ENCODE measurements at regions not wholly inside any gene's neighbourhood (a gene's known extent, or its start where the extent isn't known, plus 50 kb on each side); places are given as distances from the start of the nearest gene placed in this dataset.

DNA sequence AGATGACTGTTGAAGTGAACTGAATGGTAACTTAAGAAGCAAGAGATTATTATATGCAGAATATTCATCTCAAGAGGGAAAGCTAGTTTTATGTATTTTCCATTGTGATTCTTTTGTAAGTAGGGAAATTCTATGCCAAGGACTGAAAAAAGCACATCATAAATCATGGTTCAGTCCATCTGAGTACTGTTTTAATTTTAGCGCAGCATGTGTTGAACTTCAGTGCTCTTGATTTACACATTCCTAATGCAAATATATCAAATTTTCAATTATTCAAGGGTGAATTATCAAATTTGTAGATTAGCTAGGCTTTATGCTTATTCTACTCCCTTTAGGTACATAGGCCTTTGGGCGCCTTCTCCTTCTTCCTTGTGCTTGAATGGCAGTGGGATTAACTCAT is 50.3 kb upstream of the TCF12 start:
- TF ChIP-seq, protein P1, sequence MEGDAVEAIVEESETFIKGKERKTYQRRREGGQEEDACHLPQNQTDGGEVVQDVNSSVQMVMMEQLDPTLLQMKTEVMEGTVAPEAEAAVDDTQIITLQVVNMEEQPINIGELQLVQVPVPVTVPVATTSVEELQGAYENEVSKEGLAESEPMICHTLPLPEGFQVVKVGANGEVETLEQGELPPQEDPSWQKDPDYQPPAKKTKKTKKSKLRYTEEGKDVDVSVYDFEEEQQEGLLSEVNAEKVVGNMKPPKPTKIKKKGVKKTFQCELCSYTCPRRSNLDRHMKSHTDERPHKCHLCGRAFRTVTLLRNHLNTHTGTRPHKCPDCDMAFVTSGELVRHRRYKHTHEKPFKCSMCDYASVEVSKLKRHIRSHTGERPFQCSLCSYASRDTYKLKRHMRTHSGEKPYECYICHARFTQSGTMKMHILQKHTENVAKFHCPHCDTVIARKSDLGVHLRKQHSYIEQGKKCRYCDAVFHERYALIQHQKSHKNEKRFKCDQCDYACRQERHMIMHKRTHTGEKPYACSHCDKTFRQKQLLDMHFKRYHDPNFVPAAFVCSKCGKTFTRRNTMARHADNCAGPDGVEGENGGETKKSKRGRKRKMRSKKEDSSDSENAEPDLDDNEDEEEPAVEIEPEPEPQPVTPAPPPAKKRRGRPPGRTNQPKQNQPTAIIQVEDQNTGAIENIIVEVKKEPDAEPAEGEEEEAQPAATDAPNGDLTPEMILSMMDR (IDR thresholded peaks at IDR 0.05; ENCODE audit: control extremely low read depth, extremely low read depth, low read depth, missing control alignments) = no peak
- POLR2A ChIA-PET = no interaction called here
- no peak for DNase-seq (ENCODE audit: extremely low spot score)
- CTCF ChIA-PET = interaction anchor here (1.2 to 9.3 kb wide), 2 partner anchors 12 to 375 kb away, joined by 4 to 70 read pairs; no protein-coding TSS in a partner anchor

- CTCF ChIA-PET = interaction anchor here (9.3 kb wide), 1 partner anchor 374 kb away, joined by 70 read pairs; no protein-coding TSS in a partner anchor
- POLR2A ChIA-PET = no interaction called here
- DNase-seq (ENCODE audit: extremely low spot score) = no peak
- TF ChIP-seq, protein P1 (IDR thresholded peaks at IDR 0.05; ENCODE audit: control extremely low read depth, extremely low read depth, low read depth, missing control alignments) = no peak
Observed at GRCh38 chr15:56866803-56867202, 51.6 kb upstream of the TCF12 start.

GRCh38 chr15:56857828-56858227 is 60.6 kb upstream of the TCF12 start:
- no peak for DNase-seq (ENCODE audit: extremely low spot score)
- TF ChIP-seq, protein P1 (IDR thresholded peaks at IDR 0.05; ENCODE audit: control extremely low read depth, extremely low read depth, low read depth, missing control alignments) = no peak
- ChIA-PET POLR2A (no interaction called here), CTCF (interaction anchor here (1.4 kb wide), 1 partner anchor 366 kb away, joined by 3 read pairs; no protein-coding TSS in a partner anchor)

- no peak for DNase-seq (ENCODE audit: extremely low spot score)
- POLR2A ChIA-PET = no interaction called here
- TF ChIP-seq, protein P1 (IDR thresholded peaks at IDR 0.05; ENCODE audit: control extremely low read depth, extremely low read depth, low read depth, missing control alignments) = no peak
- CTCF ChIA-PET = interaction anchor here (1.2 to 1.7 kb wide), 6 partner anchors 8 to 450 kb away, joined by 3 to 6 read pairs (median 4); no protein-coding TSS in a partner anchor
Observed at GRCh38 chr15:56856934-56857333, 61.5 kb upstream of the TCF12 start.

GRCh38 chr15:56844892-56845291 is 73.6 kb upstream of the TCF12 start:
- ChIA-PET CTCF (interaction anchor here (1.2 kb wide), 1 partner anchor 23 kb away, joined by 3 read pairs; no protein-coding TSS in a partner anchor), POLR2A (no interaction called here)
- TF ChIP-seq, protein P1 (IDR thresholded peaks at IDR 0.05; ENCODE audit: control extremely low read depth, extremely low read depth, low read depth, missing control alignments) = no peak
- no peak for DNase-seq (ENCODE audit: extremely low spot score)

GRCh38 chr15:56844471-56844870 is 74.0 kb upstream of the TCF12 start:
- no peak for DNase-seq (ENCODE audit: extremely low spot score)
- ChIA-PET CTCF (interaction anchor here (0.8 to 1.2 kb wide), 3 partner anchors 10 to 462 kb away, joined by 3 read pairs; no protein-coding TSS in a partner anchor), POLR2A (no interaction called here)
- TF ChIP-seq, protein P1 (IDR thresholded peaks at IDR 0.05; ENCODE audit: control extremely low read depth, extremely low read depth, low read depth, missing control alignments) = no peak
